ELR (cell line): ENCODE measurements at regions not wholly inside any gene's neighbourhood (a gene's known extent, or its start where the extent isn't known, plus 50 kb on each side); places are given as distances from the start of the nearest gene placed in this dataset.
"Not testable (repeated sequence)": the region's sequence is repeated elsewhere in the genome, so short reads cannot be mapped to it uniquely, and the experiment has no call there.

Source experiments
- DNase-seq: peaks from one replicate; pipeline ENCODE4 v3.0.0-alpha.2; 2015; ENCODE audit warnings: low read depth

- peak; percentile 95 for DNase-seq
Measured at GRCh38 chr6:12348530-12349511, 58.7 kb downstream of the EDN1 start.

GRCh38 chr6:12350644-12351170 is 60.5 kb downstream of the EDN1 start:
- no peak for DNase-seq

- no peak for DNase-seq
Measured at GRCh38 chr6:12351672-12352071, 61.5 kb downstream of the EDN1 start.

- DNase-seq = no peak
Measured at GRCh38 chr6:12353731-12354130, 63.6 kb downstream of the EDN1 start.

- DNase-seq = peak; percentile 30
Measured at GRCh38 chr6:12354499-12354898, 64.3 kb downstream of the EDN1 start.

GRCh38 chr6:12355354-12355753 is 65.2 kb downstream of the EDN1 start:
- DNase-seq = no peak

- no peak for DNase-seq
Measured at GRCh38 chr6:12356431-12356830, 66.3 kb downstream of the EDN1 start.

GRCh38 chr6:12356983-12357972 is 67.1 kb downstream of the EDN1 start:
- DNase-seq = no peak

GRCh38 chr6:12359036-12359435 is 68.9 kb downstream of the EDN1 start:
- no peak for DNase-seq

GRCh38 chr6:12361042-12361765 is 71.0 kb downstream of the EDN1 start:
- DNase-seq = no peak

GRCh38 chr6:12363277-12363650 is 73.1 kb downstream of the EDN1 start:
- not testable (repeated sequence) for DNase-seq

- no peak for DNase-seq
Measured at GRCh38 chr6:12363651-12364381, 73.7 kb downstream of the EDN1 start.

- no peak for DNase-seq
Measured at GRCh38 chr6:12364621-12365020, 74.5 kb downstream of the EDN1 start.

- no peak for DNase-seq
Measured at GRCh38 chr6:12366731-12367130, 76.6 kb downstream of the EDN1 start.

- no peak for DNase-seq
Measured at GRCh38 chr6:12367412-12367811, 77.3 kb downstream of the EDN1 start.

- no peak for DNase-seq
Measured at GRCh38 chr6:12369355-12369754, 79.2 kb downstream of the EDN1 start.

- peak; percentile 15 for DNase-seq
Measured at GRCh38 chr6:12369781-12370262, 79.7 kb downstream of the EDN1 start.

GRCh38 chr6:12371151-12371550 is 81.0 kb downstream of the EDN1 start:
- DNase-seq = no peak

- DNase-seq = peak; percentile 37
Measured at GRCh38 chr6:12371641-12372146, 81.5 kb downstream of the EDN1 start.

GRCh38 chr6:12379181-12379580 is 89.0 kb downstream of the EDN1 start:
- no peak for DNase-seq

- peak; percentile 26 for DNase-seq
Measured at GRCh38 chr6:12381587-12381986, 91.4 kb downstream of the EDN1 start.
